Inflammatory macrophage treated with lipopolysaccharide for 1 hour (primary cell): ENCODE measurements at regions not wholly inside any gene's neighbourhood (a gene's known extent, or its start where the extent isn't known, plus 50 kb on each side); places are given as distances from the start of the nearest gene placed in this dataset.

ENCODE experiments used
- DNase-seq, 2 donors: peaks; one replicate each; pipeline ENCODE4 v3.0.0-alpha.2; 2020 to 2022

DNA sequence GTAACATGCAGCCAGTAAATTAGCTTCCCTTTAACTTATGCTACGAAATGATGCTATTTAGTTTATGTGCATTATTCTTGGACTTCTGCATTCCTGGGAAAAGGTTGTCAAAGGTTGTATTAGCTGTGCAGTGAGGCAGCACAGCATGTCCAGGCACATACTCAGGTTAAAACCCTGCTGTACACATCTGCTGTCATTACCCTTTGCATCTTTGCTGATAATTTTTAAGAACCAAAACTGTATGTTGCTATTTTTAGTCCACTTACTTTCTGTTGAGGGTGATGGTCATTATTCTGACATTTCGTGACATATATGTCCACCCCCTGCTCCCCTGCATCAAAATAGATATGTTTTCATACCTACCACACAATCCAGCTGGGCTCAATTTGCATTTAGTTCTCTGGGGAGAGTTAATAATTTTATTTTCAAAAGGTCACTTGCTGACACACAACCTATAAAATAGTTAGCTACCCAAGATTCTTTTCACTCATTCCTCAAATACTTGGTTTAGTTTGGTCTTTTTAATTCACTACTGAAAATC lies 142.5 kb upstream of the SPACA1 start:
- no peak for DNase-seq

DNA sequence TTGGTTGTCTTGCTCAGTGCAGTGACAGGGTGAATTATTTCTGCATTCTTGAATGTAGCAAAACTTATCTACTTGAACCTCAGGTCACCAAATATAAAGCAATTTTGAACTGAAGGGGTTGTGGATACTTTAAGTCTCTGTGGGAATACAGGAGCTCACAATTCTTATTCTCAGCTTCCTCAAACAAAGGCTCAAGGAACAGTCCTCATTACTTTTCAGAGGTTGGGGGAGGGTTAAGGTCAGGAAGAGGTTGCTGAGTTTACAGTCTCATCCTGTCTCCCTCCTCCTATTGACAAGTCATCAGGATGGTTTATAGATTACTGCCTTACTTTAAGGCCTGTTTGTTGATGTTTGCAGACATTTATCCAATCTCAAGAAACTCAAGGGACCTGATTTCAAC lies 143.6 kb upstream of the SPACA1 start:
- no peak for DNase-seq

DNA sequence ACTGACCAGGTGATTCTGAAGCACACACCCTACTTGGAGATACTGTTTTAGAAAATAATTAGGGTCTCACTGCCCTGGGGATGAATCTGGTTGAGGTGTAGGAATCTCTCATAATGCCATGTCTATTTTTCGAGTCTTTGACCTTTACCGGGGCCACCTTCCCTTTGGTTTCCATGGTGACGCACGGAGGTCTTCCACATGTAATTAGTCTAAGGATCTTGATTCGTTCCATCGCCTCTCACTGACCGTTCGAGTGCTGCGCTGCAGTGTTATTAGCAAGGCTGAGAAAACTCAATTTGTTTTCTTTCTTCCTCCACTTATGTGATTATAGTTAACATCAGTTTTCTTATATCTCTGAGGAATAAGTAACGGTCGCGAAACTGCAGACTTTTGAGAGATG lies 144.3 kb upstream of the SPACA1 start:
- no peak for DNase-seq

DNA sequence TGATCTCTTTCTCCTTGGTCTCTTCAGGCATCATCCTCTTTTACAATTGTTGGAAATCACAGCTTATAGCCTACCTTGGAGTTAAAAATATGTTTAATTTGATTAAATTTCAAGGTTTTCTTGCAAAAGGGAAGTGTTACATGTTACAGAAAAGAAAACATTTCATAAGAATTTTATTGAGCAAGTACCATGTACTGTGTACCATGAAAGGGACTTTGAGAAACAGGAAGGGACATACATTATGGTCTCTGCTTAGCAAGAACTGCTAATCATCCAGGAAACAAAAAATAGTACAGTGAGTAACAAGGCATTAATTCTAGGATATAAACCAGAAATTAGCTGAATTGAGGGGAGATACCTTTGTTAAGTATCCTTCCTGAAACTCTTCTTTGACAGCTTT lies 145.3 kb upstream of the SPACA1 start:
- DNase-seq: peak; percentile 54 to 57

DNA sequence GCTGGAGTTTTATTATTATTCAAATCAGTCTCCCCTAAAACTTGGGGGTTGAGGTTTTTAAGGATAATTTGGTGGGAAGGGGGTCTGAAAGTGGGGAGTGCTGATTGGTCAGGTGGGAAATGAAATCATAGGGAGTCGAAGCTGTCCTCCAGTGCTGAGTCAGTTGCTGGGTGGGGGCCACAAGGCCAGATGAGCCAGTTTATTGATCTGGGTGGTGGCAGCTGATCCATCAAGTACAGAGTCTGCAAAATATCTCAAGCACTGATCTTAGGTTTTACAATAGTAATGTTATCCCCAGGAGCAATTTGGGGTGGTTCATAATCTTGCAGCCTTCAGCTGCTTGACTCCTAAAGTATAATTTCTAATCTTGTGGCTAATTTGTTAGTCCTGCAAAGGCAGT lies 146.0 kb upstream of the SPACA1 start:
- DNase-seq: no peak

DNA sequence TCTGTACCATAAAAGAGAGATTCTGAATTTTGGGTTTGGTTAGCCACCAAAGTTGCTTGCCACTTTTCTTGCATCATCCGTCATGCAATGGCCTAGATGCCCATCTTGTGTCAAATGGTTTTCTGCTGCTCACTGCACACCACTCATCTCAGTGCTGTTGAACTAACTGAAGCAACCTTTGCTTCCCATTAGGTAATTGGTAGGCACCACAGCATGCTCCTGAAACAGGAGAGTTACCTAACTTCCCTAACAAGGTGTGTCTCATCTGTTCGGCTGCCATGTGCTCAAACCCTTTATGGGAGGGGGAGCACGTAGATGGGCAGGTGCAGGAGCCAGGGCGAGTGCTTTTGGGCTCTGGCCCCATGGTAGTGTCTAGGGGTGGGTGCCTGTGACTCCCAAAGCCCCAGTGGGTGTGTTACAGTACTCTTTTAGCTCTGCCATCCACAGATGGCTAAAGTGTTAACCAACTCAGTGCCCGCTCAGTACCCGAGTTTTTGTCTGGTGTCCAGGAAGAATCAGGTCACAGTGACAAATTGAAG lies 147.4 kb upstream of the SPACA1 start:
- DNase-seq: no peak

DNA sequence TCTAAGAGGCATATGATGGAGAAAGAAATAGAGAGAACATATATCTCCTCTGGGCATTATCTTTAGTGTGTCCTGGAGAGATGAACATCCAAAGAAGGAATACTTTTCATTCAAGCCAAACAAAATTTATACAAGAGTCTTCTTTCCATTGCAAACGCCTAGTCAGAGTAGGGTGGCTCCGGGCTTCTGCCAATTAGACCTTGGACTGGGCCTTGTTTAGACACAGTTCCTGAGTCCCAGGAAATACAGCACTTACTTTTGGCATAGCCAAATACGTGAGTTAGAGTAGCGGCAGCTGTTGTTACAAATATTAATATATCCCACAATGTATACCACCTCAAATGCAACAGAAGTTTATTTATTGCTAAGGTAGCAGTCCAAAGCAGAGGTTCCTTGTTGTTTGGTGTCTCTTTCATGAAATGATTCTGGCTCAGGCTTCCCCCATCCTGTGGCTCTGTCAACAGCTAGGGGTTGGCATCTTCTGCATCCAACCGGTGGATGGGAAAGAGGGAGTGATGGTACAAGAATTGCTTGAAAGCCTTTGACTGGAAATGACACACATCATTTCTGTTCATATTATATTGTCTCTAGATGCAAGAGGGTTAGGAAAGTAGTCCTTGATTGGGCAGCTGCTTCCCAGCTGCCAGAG lies 148.0 kb upstream of the SPACA1 start:
- DNase-seq: no peak

DNA sequence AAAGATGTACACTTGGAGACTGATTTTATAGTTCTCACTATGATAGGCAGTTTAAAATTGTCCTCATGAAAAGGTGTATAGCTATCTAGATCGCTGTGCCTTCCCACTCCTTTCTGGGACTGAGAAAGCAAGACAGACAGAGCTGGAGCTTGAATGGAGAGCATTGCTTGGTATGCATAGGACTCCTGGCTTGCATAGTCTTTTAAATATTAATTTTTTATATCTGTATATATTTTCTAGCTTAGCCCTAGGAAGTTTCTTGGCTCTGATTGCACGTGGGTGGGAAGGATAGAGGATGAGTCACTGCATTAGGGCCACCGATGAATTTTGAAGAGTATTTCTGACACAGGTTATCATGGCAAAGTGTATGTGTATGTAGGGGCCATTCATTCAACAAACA lies 150.0 kb upstream of the SPACA1 start:
- DNase-seq: no peak

DNA sequence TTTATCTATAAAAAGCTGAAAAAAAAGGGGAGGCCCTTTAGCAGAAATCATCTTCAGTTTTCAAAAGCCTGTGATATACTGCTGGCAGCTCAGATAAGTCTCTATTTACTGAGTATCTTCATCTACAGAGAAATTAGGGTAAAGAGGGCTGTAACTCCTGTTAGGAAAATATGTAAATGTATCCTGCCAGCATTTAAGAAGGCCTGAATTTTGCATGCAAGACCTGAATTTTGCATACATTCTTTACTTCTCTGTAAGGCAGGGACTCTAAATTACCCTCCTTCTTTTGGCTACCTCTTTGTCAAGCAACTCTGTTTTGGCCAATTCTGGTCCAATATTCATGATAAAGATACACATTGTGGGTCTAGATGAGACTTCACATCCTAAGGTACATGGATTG lies 150.6 kb upstream of the SPACA1 start:
- DNase-seq: no peak

DNA sequence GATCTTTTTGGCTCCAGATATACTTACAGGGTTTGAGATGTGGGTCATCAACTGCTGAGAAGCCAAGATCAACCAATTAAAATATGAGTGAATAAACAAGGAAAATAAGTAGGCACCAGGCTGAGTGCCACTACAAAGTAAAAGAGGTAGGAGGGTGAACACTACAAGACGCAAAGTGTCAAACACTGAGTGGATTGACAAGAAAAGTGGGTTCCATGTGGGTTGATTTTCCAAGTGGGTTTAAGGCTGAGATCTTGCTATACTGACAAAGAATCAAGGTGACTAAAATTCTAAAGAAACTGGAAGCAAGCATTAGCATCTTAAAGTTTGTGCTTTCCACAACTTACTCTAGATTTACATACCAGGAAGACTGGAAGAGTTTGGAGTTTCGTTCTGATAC lies 160.4 kb upstream of the SPACA1 start:
- no peak for DNase-seq

DNA sequence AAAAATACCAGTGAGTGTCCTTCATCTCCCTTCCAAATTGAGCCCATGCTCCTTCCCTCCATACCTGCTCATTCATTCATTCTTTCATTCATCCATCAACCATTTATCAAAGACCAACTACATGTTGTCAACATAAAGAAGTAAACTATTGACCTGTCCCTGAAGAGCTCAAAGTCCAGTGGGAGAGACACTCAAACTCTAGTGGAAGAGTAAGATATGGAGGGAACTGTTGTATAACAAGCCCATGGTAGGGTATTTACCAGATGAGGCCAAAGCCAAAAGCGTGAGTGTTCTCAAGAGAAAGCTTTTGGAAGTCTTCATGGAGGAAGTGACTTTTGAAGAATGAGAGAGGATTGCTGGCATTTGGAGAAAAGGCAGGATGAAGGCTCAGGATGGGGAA lies 163.4 kb upstream of the SPACA1 start:
- DNase-seq: no peak

DNA sequence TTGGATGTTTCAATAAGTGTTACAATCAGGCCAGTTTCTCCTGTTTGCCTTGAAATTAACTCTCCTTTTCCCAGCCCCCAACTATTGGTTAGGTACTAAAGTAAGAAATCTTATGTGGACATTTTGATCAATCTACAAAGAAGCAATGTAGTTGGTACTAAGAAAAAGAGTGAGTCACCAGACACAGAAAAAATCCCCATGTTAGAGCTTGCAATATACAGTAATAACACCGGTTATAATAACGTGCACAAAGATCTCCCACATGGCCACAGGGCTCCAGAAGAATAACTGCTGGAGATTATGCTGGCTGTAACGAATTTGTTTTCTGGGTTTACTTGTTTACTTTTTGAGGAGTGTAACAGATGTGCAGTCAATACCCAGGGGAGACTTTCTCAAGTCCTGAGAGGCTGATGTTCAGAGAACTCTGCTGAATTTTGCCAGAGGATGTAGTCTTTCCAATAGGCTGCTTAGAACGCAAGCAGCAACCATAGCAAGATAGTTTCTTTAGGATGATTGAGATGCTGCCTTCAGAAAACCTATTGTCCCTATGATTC lies 166.2 kb upstream of the SPACA1 start:
- no peak for DNase-seq

DNA sequence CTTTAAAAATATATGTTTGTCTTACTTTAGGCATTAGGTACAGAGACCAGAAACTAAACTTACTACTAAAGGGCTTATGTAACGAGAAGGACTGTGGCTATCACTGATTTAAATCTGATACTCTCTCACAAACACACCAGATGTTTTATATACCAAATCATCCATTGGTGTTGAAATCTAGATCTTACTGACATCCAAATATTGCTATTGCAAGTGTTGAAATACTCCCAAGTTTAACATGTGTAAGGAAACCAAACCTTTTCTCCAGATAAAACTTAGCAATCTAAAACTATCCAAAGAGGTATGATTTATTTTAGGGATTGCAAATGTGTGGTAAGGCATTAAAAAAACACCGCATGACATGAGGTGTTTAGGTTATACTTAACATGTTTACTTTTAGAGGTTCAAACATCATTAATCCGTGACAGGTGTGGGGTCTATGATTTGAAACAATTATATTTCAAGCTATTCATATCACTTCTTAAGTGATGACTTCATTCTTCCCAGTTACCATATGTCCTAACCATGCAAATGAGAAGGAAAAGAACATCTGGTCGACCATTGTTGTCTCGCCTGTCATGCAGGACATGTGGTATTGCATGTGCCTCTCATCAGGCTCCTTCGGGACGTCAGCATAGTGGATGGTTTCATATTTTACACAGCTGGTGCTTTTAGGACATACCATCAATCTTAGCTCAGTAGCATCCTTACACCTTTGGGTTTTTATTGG lies 168.3 kb upstream of the SPACA1 start:
- DNase-seq: no peak

DNA sequence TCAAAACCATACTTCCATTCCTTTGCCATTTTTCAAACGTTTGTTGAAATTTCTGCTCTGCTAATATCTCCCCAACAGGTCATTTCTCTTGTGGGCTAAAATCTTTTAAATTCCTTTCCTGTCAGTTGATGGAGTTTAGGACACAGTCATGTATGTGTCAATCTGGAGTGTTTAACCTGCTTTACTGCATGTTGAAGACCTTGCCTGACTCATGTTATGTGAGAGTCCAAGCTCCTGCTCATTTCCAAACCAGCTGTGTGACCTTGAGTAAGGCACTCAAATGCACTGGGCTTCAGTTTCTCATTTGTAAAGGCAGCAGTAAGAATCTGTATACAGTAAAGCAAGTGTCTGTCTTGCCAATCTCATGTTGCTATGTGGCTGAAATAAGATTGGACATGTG lies 171.9 kb upstream of the SPACA1 start:
- DNase-seq: no peak

DNA sequence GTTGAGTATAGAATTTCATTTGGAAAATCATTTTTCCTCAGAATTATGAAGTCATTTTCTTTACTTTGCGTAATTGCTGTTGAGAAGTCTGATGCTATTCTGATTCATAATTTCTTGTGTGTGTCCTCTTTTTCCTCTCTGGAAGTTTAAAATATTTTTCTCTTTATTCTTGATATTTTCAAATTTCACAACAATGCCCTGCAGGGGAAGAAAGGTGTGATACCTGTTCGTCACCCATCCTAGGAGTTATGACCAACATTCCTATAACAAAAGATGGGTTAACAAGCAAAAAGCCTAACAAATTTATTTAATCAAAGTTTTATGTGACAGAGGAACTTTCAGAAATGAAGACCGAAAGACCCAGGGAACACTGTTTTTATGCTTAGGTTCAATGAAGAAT lies 171.5 kb upstream of the AKIRIN2 start:
- no peak for DNase-seq

DNA sequence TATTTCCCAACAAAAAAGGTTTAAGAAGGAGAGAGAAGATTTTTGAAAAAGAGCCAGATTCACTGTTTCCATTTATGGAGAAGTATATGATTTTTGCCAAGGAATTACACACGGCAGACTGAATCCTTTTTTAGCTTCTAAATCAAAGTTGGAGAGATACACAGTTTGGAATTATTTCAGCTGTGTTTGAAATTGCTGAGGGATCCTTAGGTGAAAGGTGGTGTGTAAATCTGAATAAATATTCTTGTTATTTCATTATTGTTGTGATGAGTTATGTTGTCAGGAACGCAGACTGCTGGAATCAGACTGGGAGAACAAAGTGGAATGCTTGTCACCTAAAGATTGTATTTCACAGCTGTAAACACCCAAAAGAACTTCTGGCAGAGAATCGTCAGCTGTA lies 168.5 kb upstream of the AKIRIN2 start:
- DNase-seq: no peak

DNA sequence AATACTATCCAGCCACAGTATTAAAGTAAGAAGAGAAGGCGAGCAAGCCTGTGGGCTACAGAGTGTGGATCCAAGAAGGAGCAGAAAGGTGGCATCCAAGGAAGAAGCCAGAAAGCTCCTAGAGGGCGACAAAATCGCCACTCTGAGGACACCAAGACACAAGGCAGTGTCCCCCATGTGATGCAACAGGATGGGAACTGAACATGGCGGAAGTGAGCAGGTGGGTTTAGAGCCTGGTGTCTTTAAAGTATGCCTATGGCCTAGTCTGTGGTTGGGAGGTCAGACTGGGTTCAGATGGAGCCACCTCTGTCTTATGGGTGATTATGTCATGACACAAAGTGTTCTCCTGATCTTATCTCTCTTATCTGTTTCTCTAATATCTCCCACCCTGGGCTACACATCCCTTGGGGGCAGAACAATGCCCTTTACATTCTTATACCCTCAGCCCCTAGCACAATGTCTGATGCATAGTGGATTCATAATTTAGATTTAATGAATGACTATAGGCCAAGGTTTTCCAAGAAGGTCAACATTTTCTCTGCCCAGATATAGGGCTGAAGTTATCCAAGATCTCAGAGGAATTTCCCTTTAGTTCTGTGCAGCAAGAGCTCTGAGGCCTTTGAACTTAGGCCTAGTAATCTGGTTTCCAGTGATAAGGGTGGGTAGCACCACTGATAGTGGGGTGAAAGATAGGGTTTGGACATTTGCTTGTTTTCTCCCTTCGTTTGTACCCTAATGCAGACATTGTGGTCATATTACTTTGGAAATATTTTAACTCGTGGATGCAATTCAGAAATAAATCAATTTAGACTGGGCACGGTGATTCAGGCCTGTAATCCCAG lies 167.3 kb upstream of the AKIRIN2 start:
- DNase-seq: no peak

DNA sequence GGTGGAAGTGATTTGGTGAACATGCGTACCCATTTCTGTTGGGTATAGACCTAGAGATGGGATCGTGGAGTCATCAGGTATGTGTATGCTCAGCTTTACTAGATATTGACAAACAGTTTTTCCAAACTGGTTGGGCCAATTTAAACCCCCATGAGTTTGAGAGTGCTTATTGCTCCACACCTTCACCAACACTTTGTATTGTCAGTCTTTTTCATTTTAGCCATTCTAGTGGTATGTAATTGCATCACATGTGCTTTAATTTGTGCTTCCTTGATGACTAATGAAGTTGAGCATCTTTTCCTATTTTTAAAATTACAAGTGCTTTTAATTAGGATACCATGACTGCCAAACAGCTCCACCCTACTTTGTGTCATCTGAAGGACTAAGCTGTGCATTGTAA lies 158.9 kb upstream of the AKIRIN2 start:
- DNase-seq: no peak

DNA sequence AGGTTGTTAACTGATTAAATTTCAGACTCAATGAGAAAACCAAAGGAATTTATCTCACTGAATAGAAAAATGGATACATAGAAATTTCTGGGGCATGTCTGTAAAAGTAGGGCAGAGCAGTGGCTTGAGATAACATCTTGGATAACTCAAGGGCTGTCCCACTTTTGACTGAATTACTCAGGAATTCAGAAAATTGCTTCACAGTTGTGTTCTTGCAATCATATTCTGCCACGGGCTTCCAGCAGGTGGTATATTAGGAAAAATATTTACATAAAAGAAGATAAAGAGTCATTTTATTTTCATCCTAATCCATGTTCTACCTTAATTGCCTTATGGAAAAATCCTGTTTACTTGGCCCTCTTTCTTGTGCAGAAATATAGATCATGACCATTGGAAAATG lies 156.4 kb upstream of the AKIRIN2 start:
- no peak for DNase-seq

DNA sequence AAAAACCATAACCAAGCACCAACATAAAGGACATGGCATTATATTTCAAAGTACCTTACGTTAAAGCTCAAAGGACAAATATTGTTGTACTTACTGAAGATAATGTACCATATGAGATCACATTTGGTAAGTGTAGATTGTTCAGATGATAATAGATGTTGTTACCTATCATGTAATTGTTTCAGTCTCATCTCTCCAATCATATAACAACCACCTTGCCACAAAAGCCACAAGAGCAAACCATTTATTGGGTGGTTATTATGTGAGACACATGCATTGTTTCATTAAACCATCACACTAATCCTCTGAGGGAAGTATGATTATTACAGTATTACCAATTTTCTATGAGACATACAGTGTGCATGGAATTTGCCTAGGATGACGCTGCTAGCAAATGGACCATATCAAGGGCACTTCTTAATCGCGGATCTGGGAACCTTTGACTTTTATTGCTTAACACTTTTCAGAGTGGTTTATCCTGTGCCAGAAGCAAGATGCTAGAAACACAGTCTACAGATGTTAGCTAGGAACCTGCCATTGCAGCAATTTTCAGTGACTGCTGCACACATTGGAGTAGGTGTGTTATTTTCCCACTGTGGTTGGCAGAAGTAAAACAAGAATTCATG lies 149.8 kb upstream of the AKIRIN2 start:
- no peak for DNase-seq

DNA sequence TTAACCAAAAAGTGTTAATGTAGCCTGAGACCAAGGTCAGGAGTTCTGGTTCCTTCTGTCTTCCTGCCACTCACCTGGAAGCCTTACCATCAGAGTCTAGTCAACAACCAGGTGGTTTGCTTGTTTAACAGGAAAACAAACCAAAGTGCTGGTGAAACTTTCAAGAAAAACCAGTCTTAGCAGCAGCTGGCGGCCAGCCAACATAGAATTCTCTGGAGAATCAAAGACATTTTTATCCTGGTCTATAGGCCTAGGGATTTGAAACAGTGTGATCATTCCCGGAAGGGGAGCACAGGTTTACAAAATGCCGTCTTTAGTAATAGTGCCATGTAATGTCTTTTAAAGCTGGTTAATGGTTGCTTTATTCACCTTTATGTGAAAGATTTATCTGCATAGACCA lies 146.6 kb upstream of the AKIRIN2 start:
- DNase-seq: no peak

DNA sequence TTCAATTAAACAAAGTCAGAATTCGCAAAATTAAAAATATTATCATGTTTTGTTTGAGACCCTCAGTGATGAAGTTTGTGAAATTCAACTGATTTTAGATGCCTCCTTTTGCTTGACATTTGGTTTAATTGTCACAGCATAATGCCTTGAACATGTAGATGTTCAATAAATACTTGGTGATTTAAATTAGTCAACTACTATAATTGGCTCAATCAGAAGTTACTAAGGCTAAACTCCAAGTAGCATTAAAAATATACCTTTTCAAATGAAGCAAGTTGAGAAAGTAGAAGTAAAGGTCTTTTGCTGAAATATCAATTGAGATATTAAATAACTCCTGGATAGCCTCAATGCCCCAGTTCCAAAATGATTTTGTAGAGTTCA lies 145.8 kb upstream of the AKIRIN2 start:
- no peak for DNase-seq
